Left ventricle myocardium inferior (tissue), 1 donor: ENCODE measurements at regions not wholly inside any gene's neighbourhood (a gene's known extent, or its start where the extent isn't known, plus 50 kb on each side); places are given as distances from the start of the nearest gene placed in this dataset.

Source experiments
- DNase-seq: peaks from one replicate; pipeline ENCODE4 v3.0.0-alpha.2; 2020
- H3K27ac ChIP-seq: fragments of 200-600 bp; replicated peaks from 2 replicates; pipeline ENCODE4 v1.8.0; 2021
- H3K27me3 ChIP-seq: fragments of 200-600 bp; 2 replicates; pipeline ENCODE4 v1.8.0; 2021; ENCODE audit warnings: low read depth
- H3K36me3 ChIP-seq: fragments of 200-600 bp; 2 replicates; pipeline ENCODE4 v1.8.0; 2021
- H3K4me1 ChIP-seq: fragments of 200-600 bp; 2 replicates; pipeline ENCODE4 v1.8.0; 2021
- H3K4me3 ChIP-seq: fragments of 200-600 bp; 2 replicates; pipeline ENCODE4 v1.8.0; 2021; ENCODE audit warnings: mild to moderate bottlenecking, moderate library complexity
- H3K9me3 ChIP-seq: fragments of 200-600 bp; replicated peaks from 2 replicates; pipeline ENCODE4 v1.8.0; 2021
- intact Hi-C: fragments of 100-400 bp; cut with micrococcal nuclease; formaldehyde crosslinking; loops from one replicate; pipeline ENCODE4 v1.11.0; 2022
- TF ChIP-seq, protein P1 (sequence below): fragments of 200-600 bp; IDR thresholded peaks from 2 replicates; pipeline ENCODE4 v1.8.0; 2021; ENCODE audit warnings: antibody characterized with exemption, mild to moderate bottlenecking, borderline replicate concordance
- donor health status: DM: no; HTN: yes; CAD: no; lungs with severe emphysema.

GRCh38 chr13:109842212-109842920, 56.0 kb upstream of the IRS2 start:
- no peak for DNase-seq
- Histone ChIP-seq H3K4me1 (peaks cover 20% of the 10 kb centered on the region), H3K9me3 (no peaks in the 10 kb centered on the region), H3K36me3 (no peaks in the 10 kb centered on the region), H3K4me3 (no peak overlapping the region), H3K27ac (no peak overlapping the region), H3K27me3 (no peaks in the 10 kb centered on the region)
- intact Hi-C loops, result no loop called here
- TF ChIP-seq, protein P1, sequence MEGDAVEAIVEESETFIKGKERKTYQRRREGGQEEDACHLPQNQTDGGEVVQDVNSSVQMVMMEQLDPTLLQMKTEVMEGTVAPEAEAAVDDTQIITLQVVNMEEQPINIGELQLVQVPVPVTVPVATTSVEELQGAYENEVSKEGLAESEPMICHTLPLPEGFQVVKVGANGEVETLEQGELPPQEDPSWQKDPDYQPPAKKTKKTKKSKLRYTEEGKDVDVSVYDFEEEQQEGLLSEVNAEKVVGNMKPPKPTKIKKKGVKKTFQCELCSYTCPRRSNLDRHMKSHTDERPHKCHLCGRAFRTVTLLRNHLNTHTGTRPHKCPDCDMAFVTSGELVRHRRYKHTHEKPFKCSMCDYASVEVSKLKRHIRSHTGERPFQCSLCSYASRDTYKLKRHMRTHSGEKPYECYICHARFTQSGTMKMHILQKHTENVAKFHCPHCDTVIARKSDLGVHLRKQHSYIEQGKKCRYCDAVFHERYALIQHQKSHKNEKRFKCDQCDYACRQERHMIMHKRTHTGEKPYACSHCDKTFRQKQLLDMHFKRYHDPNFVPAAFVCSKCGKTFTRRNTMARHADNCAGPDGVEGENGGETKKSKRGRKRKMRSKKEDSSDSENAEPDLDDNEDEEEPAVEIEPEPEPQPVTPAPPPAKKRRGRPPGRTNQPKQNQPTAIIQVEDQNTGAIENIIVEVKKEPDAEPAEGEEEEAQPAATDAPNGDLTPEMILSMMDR, result no peak

DNA sequence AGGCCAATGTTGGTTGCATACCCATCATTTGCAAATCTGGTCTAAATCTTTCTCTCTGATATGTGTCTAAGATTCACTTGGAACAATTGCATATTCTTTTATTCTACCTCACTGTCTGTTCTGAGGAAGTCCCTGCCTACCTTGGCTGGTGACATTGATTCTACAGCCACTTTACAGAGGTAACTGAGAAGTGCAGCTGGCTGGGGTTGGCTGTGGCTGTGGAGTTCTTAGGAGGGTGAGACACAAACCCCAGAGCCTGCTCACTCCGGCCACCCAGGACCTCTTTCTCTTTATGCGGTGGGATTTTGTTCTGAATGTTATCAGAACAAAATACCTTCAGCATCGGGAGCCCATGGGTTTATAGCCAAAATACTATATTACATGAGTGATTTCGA, 54.5 kb upstream of the IRS2 start:
- intact Hi-C loops, result no loop called here
- no peaks in the 10 kb centered on the region for H3K36me3 ChIP-seq
- H3K4me3 ChIP-seq, result no peak overlapping the region
- H3K4me1 ChIP-seq, result peaks cover 20% of the 10 kb centered on the region
- TF ChIP-seq, protein P1, result no peak
- H3K9me3 ChIP-seq, result no peaks in the 10 kb centered on the region
- no peak overlapping the region for H3K27ac ChIP-seq
- DNase-seq, result no peak
- no peaks in the 10 kb centered on the region for H3K27me3 ChIP-seq

DNA sequence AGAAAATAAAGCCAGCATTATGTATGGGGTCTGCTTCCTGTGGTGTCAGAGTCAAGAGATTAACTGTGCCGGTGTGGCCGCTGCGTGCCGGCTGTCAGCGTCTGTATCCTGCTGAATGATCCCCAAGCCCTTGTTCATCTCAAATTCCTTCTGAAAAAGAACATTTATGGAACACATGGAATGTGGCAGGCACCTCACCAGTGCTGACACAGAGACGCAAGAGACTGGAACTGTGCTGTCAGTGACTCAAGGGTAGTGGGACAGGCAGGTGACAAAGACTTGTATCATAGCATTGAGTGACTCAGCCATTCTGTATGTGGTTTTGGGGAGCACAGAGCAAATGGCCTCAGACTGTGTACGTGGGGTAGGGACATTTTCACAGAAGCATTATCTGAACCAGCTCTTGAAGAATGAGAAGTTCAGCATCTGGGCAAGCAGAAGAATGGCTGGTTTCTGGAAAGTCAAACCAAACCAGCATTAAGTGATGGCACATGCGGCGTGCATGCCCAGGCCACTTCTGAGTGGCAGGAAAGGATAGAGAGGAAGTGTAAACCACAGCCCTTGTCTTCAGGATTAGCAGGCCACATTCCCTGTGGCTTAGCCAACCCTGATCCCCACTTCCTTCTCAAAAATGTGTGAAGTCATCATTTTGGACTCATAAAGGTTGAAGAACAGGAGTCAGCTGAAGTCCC, 54.0 kb upstream of the IRS2 start:
- H3K9me3 ChIP-seq, result no peaks in the 10 kb centered on the region
- TF ChIP-seq, protein P1, result no peak
- peaks cover 20% of the 10 kb centered on the region for H3K4me1 ChIP-seq
- intact Hi-C loops, result no loop called here
- no peaks in the 10 kb centered on the region for H3K36me3 ChIP-seq
- no peak overlapping the region for H3K4me3 ChIP-seq
- DNase-seq, result no peak
- no peaks in the 10 kb centered on the region for H3K27me3 ChIP-seq
- no peak overlapping the region for H3K27ac ChIP-seq

- peaks cover 11% of the 10 kb centered on the region for H3K27me3 ChIP-seq
- intact Hi-C loops, result no loop called here
- no peaks in the 10 kb centered on the region for H3K9me3 ChIP-seq
- peaks cover 8% of the 10 kb centered on the region for H3K4me1 ChIP-seq
- TF ChIP-seq, protein P1, result no peak
- H3K27ac ChIP-seq, result no peak overlapping the region
- DNase-seq, result no peak
- no peaks in the 10 kb centered on the region for H3K36me3 ChIP-seq
- no peak overlapping the region for H3K4me3 ChIP-seq
These were observed 50.5 kb upstream of the IRS2 start for GRCh38 chr13:109836629-109837607.
